ENCODE measurements at regions not wholly inside any gene's neighbourhood (a gene's known extent, or its start where the extent isn't known, plus 50 kb on each side); places are given as distances from the start of the nearest gene placed in this dataset.

DNA sequence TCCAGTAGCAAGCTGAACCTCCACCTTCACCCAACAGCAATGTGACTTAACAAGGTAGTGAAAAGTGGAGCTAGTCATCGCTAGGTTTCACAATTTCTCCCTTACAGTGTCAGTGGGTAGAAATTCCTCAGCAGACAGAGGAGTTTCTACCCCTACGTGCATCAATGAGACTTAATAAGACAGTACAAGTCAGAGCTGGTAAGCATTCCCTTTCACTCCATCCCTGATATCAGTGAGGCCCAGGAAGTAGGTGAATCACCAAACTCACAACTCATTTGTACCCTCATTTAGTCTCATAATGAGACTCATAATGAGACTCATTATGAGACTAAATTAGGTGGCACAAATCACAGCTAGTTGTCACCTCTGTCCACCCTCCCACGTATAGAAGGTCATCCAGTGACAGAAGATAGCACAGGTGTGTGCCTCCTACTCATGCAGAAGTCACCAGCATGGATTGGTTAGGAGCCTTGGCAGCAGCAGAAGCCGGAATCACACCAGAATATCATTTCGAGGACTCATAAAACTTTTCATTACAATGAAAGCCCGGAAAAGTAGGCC is 50.8 kb upstream of the NUDT10 start:
- TF ChIP-seq, protein P1, sequence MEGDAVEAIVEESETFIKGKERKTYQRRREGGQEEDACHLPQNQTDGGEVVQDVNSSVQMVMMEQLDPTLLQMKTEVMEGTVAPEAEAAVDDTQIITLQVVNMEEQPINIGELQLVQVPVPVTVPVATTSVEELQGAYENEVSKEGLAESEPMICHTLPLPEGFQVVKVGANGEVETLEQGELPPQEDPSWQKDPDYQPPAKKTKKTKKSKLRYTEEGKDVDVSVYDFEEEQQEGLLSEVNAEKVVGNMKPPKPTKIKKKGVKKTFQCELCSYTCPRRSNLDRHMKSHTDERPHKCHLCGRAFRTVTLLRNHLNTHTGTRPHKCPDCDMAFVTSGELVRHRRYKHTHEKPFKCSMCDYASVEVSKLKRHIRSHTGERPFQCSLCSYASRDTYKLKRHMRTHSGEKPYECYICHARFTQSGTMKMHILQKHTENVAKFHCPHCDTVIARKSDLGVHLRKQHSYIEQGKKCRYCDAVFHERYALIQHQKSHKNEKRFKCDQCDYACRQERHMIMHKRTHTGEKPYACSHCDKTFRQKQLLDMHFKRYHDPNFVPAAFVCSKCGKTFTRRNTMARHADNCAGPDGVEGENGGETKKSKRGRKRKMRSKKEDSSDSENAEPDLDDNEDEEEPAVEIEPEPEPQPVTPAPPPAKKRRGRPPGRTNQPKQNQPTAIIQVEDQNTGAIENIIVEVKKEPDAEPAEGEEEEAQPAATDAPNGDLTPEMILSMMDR (conservative IDR thresholded peaks at IDR 0.05; ENCODE audit: low read depth, low read length): no peak
- TF ChIP-seq EZH2 (IDR thresholded peaks at IDR 0.05; ENCODE audit: borderline replicate concordance, low read depth, low read length, poor library complexity, severe bottlenecking): no peak
